Stimulated activated CD4-positive, alpha-beta T cell treated with anti-CD3 and anti-CD28 coated beads, Interleukin-12 subunit alpha, Interleukin-12 subunit beta, amount 100 ng/mL, for 48 hours (primary cell): ENCODE measurements at regions not wholly inside any gene's neighbourhood (a gene's known extent, or its start where the extent isn't known, plus 50 kb on each side); places are given as distances from the start of the nearest gene placed in this dataset.
A peak's percentile ranks its signal among the peaks of the same experiment; 100 is the strongest.

Experiments
- DNase-seq, 3 donors: peaks; one replicate each; pipeline ENCODE4 v3.0.0-alpha.2; 2020; ENCODE audit warnings: low read depth in 2 of 3, low spot score in 1 of 3

GRCh38 chr2:220664272-220665107 is 907.6 kb downstream of the EPHA4 start:
- DNase-seq, result no peak

- no peak for DNase-seq
Measured at GRCh38 chr2:220665108-220665471, 907.0 kb downstream of the EPHA4 start.

GRCh38 chr2:220669324-220669723 is 902.8 kb downstream of the EPHA4 start:
- DNase-seq, result no peak

GRCh38 chr2:220670511-220670910 is 901.6 kb downstream of the EPHA4 start:
- DNase-seq, result no peak

- DNase-seq, result no peak
Measured at GRCh38 chr2:220673151-220673874, 898.8 kb downstream of the EPHA4 start.

DNA sequence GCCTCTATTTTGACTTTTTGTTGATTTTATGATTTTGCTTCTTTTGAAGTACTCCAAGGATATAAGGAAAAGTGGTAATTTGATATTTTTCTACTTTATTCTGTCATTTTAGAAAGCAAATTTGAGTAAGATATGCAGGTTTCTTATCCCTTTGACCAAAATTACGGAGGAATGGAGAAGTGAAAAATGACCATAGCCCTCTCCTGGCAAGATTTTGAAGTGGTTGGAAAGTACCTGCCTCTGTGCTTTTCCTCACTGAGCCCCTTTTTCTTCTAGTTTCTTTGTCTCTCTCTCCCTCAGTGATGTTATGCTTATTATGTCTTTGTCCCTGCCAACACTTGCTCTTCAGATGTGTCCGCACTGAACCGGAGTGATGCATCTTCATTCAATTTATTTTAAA is 898.1 kb downstream of the EPHA4 start:
- no peak for DNase-seq

GRCh38 chr2:220676695-220677094 is 895.4 kb downstream of the EPHA4 start:
- no peak for DNase-seq

DNA sequence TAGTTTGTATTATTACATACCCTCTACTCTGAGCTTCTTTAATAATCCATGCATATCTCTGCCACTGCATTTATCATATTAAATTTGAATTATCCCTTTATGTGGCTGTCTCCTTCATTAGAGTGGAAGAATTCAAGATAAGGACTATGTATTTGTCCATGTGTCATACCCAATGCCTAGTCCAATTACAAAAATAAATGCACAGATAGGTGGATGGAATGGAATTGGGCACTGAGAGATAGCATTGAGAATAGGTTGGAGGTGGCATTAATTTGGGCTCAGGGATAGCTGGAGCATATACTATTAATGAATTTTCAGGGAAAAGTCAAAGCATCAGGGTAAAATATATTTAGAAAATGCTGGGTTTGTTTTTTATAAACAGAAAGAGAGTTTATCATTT is 893.2 kb downstream of the EPHA4 start:
- no peak for DNase-seq

DNA sequence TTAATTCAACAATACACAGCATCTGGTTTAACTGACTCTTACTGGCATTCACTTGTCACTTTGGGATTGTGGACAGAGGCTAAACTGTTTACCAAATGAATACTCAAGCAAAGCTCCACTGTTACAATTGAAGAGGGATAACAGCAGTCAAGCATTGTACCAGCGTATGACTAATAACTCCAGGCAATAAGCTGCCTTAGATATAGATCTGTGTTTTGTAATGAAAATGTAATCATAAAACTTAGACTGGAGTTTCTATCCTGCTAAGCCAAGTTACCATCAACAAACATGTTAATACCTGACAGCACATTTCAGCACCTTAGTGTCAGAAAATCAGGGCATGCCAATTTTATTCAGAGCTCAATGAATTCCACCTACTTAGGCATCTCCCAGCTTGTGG is 889.5 kb downstream of the EPHA4 start:
- no peak for DNase-seq

DNA sequence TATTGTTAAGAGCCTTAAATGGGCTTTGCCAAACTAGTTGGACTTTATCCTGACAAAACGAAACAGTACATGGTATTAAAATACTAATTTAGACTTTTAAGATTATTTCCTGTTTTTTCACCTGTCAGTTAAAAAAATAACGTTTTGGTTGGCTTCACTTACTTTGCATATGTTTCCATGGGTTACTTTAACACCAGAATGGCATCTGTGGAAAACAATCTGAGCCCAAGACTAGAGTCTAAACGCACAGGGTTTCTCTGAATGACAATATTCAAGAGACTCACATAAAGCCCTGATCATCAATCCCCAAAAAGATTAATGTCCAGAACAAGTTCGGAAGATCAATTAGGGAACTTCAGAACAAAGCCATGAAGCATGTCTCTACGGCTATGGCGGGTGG is 888.0 kb downstream of the EPHA4 start:
- no peak for DNase-seq

GRCh38 chr2:220687231-220687843 is 884.8 kb downstream of the EPHA4 start:
- DNase-seq, result peak; percentile 31 to 59 (median 40)

- DNase-seq, result no peak
Measured at GRCh38 chr2:220695397-220696279, 876.5 kb downstream of the EPHA4 start.

DNA sequence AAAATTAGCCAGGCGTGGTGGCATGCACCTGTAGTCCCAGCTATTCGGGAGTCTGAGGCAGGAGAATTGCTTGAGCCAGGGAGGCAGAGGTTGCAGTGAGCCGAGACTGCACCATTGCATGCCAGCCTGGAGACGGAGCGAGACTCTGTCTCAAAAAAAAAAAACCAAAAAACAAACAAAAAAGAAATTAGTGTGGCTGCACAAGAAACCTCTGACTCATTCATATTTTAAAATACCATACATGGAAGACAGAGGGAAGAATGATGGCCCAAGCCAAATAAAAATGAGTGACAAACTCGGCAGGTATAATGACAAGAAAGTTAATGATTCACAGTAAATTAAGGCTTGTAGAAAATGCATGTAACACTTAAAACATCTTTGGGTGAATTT is 875.8 kb downstream of the EPHA4 start:
- no peak for DNase-seq

DNA sequence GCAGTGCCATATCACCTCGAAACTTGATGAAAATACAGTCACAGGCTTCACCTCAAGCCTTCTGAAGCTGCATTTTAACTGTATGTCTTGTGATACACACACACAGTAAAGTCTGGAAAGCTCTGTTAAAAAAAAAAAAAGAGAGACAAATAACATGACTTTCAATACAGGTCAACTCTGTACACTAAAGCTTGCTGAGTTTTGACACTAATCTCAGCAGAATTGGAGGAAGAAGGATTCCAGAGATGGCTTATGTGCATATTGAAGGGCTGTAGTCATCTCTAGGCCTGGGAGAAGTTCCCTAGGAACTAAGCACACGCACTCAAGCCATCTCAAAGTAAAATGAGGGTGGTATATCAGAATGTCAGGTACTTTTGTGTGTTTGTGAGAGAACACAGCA is 875.1 kb downstream of the EPHA4 start:
- DNase-seq, result no peak

DNA sequence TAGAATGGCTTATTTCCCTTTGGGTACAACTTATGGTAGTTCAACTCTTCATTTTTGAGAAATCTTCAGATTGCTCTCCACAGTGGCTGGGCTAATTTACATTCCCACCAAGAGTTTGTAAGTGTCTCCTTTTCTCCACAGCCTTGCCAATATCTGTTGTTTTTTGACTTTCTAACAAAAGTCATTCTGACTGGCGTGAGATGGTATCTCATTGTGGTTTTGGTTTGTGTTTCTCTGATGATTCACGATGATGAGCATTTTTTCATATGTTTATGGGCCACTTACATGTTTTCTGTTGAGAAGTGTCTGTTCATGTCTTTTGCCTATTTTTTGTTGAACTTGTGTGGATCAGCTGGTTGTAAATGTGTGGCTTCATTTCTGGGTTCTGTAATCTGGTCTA is 871.0 kb downstream of the EPHA4 start:
- no peak for DNase-seq

DNA sequence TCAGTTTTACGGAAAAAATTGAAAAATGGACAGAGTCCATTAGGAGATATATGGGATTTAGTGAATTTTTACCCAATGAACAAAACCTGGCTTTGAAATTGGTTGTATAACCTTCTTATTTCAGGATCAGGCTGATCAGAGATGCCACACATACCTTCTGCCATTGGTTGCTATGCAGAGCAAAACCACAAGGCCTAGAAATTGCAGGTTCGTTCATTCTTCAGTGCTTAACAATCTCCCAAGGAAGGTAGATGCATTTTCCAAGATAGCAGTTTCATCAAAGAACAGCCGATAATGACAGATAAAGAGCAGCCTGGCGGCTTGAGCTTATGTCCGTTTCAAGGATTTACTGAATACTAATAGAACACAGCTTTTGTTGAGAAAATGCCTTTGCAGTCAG is 868.8 kb downstream of the EPHA4 start:
- DNase-seq, result no peak

DNA sequence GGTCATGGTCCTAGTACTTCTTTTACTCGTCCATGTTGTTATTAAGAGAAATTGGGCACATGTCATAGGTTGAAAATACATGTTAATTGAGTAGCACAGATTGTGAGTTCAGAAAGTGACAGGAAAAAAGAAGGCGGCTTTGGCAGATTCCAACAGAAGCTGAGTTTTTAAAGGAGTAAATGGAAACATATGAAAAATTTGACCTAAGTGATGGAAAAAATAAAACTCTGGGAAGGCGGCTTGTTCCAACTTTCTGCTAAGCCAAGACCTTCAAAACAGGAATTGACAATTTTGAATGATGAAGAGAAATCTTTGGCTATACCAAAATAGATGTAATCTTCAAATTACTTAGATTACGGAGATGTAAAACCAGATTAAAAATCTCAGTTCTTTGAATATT is 868.0 kb downstream of the EPHA4 start:
- no peak for DNase-seq

- DNase-seq, result no peak
Measured at GRCh38 chr2:220704810-220705209, 867.3 kb downstream of the EPHA4 start.

DNA sequence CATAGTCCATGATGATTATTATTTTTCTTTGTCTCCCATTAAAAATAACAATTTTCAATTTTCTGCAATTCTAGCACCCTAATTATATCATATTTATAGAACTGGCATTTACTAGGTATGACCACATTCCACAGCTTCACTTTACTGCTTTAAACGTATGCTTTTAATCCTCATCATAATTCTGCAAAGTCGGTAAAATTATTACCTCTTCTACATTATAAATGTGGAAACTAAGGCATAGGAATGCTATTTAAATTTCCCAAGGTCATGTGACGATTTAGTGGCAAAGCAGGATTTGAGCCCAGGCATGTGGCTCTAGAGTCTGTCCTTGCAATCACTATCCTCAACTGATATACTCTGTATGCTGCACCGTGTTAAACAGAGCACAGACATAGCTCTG is 866.4 kb downstream of the EPHA4 start:
- DNase-seq, result no peak

DNA sequence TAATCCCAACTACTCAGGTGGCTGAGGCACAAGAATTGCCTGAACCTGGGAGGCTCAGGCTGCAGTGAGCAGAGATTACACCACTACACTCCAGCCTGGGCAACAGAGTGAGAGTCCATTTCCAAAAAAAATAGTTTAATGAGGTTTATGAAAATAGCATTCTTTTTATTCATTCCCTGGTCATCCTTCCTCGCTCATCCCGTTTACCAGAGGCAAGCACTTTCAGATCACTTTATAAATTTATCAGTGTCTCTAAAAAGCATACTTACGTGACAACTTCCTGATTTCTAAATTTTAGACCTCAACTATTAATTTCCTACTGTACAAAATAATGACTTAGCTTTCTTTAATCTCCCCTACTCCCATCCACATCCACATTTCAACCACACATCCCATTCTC is 864.8 kb downstream of the EPHA4 start:
- no peak for DNase-seq

- no peak for DNase-seq
Measured at GRCh38 chr2:220708366-220708765, 863.7 kb downstream of the EPHA4 start.
